Breast epithelium (tissue), 4 donors: ENCODE measurements at regions not wholly inside any gene's neighbourhood (a gene's known extent, or its start where the extent isn't known, plus 50 kb on each side); places are given as distances from the start of the nearest gene placed in this dataset.

Experiments used
- DNase-seq, 2 donors: peaks; one replicate each; pipeline ENCODE4 v3.0.0-alpha.2; 2019; ENCODE audit warnings: low spot score in 2 of 2
- H3K27ac ChIP-seq, 2 donors: fragments of 200-600 bp; sonication (generic) in 1 of 2; one replicate each; pipeline ENCODE4 v1.5.1; 2016 to 2019; ENCODE audit warnings: mild to moderate bottlenecking in 1 of 2
- H3K27me3 ChIP-seq, 2 donors: fragments of 200-600 bp; sonication (generic) in 1 of 2; one replicate each; pipeline versions ENCODE4 v1.5.1 to v1.6.0; 2017 to 2019; ENCODE audit warnings: control low read depth in 1 of 2, mild to moderate bottlenecking in 1 of 2
- H3K36me3 ChIP-seq: fragments of 200-600 bp; one replicate; pipeline ENCODE4 v1.5.1; 2019
- H3K4me1 ChIP-seq, 2 donors: fragments of 200-600 bp; sonication (generic); one replicate each; pipeline ENCODE4 v1.5.1; 2016 to 2019; ENCODE audit warnings: control low read depth in 1 of 2
- H3K4me3 ChIP-seq, 3 donors: fragments of 200-600 bp; sonication (generic); 1 replicate in 2 of 3; 2 replicates in 1 of 3; pipeline ENCODE4 v1.5.1; 2016 to 2019; ENCODE audit warnings: mild to moderate bottlenecking in 3 of 3, moderate library complexity in 2 of 3
- H3K9me3 ChIP-seq, 2 donors: fragments of 200-600 bp; sonication (generic) in 1 of 2; one replicate each; pipeline ENCODE4 v1.5.1; 2016 to 2019; ENCODE audit warnings: control low read depth in 1 of 2
- POLR2A ChIP-seq: fragments of 450-650 bp; IDR thresholded peaks from one replicate; pipeline ENCODE4 v1.6.1; 2016; ENCODE audit warnings: antibody characterized with exemption, mild to moderate bottlenecking, moderate library complexity
- POLR2AphosphoS5 ChIP-seq, 3 donors: sonication (generic); formaldehyde crosslinking; IDR thresholded peaks; one replicate each; pipeline ENCODE4 v1.6.1; 2017; ENCODE audit warnings: antibody characterized with exemption in 3 of 3
- intact Hi-C: fragments of 100-400 bp; cut with DNase I; formaldehyde crosslinking; loops from one replicate; pipeline ENCODE4 v1.15.1; 2023; ENCODE audit warnings: low total_unique reads
- TF ChIP-seq, protein P1 (sequence below), 3 donors: fragments of 450-650 bp; IDR thresholded peaks; one replicate each; pipeline ENCODE4 v1.5.1; 2016 to 2017; ENCODE audit warnings: antibody characterized with exemption in 3 of 3, mild to moderate bottlenecking in 3 of 3, moderate library complexity in 3 of 3

GRCh38 chr14:82655770-82656169, 1122.1 kb upstream of the SEL1L start:
- DNase-seq: no peak
- Histone ChIP-seq H3K4me3 (no peak overlapping the region), H3K4me1 (no peaks in the 10 kb centered on the region), H3K27ac (no peak overlapping the region), H3K36me3 (no peaks in the 10 kb centered on the region), H3K27me3 (no peaks in the 10 kb centered on the region), H3K9me3 (no peaks in the 10 kb centered on the region)
- intact Hi-C loops: no loop called here
- TF ChIP-seq, protein P1, sequence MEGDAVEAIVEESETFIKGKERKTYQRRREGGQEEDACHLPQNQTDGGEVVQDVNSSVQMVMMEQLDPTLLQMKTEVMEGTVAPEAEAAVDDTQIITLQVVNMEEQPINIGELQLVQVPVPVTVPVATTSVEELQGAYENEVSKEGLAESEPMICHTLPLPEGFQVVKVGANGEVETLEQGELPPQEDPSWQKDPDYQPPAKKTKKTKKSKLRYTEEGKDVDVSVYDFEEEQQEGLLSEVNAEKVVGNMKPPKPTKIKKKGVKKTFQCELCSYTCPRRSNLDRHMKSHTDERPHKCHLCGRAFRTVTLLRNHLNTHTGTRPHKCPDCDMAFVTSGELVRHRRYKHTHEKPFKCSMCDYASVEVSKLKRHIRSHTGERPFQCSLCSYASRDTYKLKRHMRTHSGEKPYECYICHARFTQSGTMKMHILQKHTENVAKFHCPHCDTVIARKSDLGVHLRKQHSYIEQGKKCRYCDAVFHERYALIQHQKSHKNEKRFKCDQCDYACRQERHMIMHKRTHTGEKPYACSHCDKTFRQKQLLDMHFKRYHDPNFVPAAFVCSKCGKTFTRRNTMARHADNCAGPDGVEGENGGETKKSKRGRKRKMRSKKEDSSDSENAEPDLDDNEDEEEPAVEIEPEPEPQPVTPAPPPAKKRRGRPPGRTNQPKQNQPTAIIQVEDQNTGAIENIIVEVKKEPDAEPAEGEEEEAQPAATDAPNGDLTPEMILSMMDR (IDR thresholded peaks at IDR 0.05): no peak
- TF ChIP-seq POLR2AphosphoS5 (IDR thresholded peaks at IDR 0.05) (no peak), POLR2A (no peak)

DNA sequence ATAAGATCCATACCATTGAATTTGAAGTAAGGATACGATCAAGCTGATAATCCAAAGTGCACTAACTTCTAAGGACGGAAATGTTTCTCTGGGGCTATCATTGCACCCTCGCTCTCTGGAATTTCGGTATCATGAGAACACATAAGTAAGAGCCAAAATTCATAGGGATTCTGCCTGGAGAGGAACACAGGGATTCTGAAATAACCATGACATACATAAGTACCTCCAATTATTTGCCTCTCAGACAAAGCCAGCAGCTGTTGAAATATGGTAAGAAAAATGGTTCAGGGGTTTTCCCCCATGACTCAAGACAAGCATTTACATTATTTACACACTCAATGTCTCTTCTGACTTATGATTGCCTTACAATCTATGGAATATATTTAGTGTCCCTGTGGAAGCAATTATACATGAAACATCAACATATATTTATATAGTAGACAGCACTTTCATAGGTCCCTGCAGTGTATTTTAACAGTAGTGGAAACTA, 1123.6 kb upstream of the SEL1L start:
- no peaks in the 10 kb centered on the region for H3K4me1 ChIP-seq
- no peak overlapping the region for H3K4me3 ChIP-seq
- no peak for TF ChIP-seq POLR2A
- TF ChIP-seq, protein P1 (IDR thresholded peaks at IDR 0.05): no peak
- no peaks in the 10 kb centered on the region for H3K27me3 ChIP-seq
- intact Hi-C loops: no loop called here
- no peaks in the 10 kb centered on the region for H3K36me3 ChIP-seq
- no peak for DNase-seq
- no peaks in the 10 kb centered on the region for H3K9me3 ChIP-seq
- no peak overlapping the region for H3K27ac ChIP-seq

- intact Hi-C loops: no loop called here
- Histone ChIP-seq H3K4me3 (no peak overlapping the region), H3K27ac (no peak overlapping the region), H3K36me3 (no peaks in the 10 kb centered on the region), H3K27me3 (no peaks in the 10 kb centered on the region), H3K9me3 (no peaks in the 10 kb centered on the region), H3K4me1 (no peaks in the 10 kb centered on the region)
- no peak for DNase-seq
- TF ChIP-seq POLR2AphosphoS5 (IDR thresholded peaks at IDR 0.05) (no peak), POLR2A (no peak)
- TF ChIP-seq, protein P1 (IDR thresholded peaks at IDR 0.05): no peak
These were observed 1127.6 kb upstream of the SEL1L start for GRCh38 chr14:82661258-82661657.

- Histone ChIP-seq H3K4me3 (no peak overlapping the region), H3K27me3 (no peaks in the 10 kb centered on the region), H3K36me3 (no peaks in the 10 kb centered on the region), H3K27ac (peak overlapping the region in 1 of 2 donors; percentile 51), H3K4me1 (no peaks in the 10 kb centered on the region), H3K9me3 (no peaks in the 10 kb centered on the region)
- intact Hi-C loops: no loop called here
- no peak for DNase-seq
- TF ChIP-seq POLR2A (no peak), POLR2AphosphoS5 (IDR thresholded peaks at IDR 0.05) (peak in 1 of 3 donors; percentile 36)
These were observed 1133.4 kb upstream of the SEL1L start for GRCh38 chr14:82667006-82667405.

DNA sequence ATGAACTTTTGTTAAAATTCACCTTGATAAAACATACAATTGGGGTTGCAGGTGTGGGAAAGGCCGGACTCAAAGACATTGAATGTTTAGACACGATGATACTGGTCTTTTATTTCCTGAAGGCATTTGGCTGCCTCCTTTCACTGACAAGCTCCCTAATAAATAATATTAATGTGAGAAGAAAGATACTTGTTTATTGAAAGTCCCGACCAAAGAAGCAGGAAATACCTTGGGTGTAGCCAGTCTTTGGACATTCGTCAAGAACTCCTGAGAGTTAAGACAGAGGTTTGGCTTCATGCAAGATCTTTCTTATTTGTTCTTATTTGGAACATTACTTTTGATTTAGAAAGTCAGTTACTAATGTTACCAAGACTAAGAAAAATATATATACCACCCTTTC, 1133.8 kb upstream of the SEL1L start:
- TF ChIP-seq POLR2A (no peak), POLR2AphosphoS5 (IDR thresholded peaks at IDR 0.05) (no peak)
- TF ChIP-seq, protein P1 (IDR thresholded peaks at IDR 0.05): no peak
- peak overlapping the region in 1 of 2 donors; percentile 51 for H3K27ac ChIP-seq

DNA sequence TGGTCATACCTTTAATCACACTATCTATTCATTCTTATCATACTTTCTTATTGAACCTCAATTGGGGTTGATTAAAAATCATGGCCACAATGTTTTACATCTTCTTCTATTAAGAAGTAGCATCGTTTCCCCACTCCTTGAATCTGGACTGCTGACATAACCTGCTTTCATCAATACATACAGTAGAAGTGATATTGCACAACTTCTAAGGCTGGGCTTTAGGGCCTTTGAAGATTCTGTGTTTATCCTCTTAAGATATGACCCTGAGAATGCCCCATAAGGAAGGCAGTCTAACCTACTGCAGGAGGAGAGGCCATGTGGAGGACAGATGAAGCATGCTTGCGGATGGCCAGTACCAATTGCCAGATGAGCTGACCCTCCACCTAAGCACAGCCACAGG, 1142.8 kb upstream of the SEL1L start:
- H3K4me1 ChIP-seq: no peaks in the 10 kb centered on the region
- no peaks in the 10 kb centered on the region for H3K27me3 ChIP-seq
- H3K27ac ChIP-seq: no peak overlapping the region
- H3K4me3 ChIP-seq: no peak overlapping the region
- H3K36me3 ChIP-seq: no peaks in the 10 kb centered on the region
- intact Hi-C loops: no loop called here
- no peak for TF ChIP-seq POLR2AphosphoS5 (IDR thresholded peaks at IDR 0.05)
- no peak for TF ChIP-seq POLR2A
- TF ChIP-seq, protein P1 (IDR thresholded peaks at IDR 0.05): no peak
- DNase-seq: no peak
- H3K9me3 ChIP-seq: no peaks in the 10 kb centered on the region

More for the DNA sequence above, 1133.8 kb upstream of the SEL1L start:
- H3K4me1 ChIP-seq: no peaks in the 10 kb centered on the region
- intact Hi-C loops: no loop called here
- H3K4me3 ChIP-seq: no peak overlapping the region
- H3K36me3 ChIP-seq: no peaks in the 10 kb centered on the region
- H3K27me3 ChIP-seq: no peaks in the 10 kb centered on the region
- no peak for DNase-seq
- H3K9me3 ChIP-seq: no peaks in the 10 kb centered on the region
